ENCODE measurements at regions not wholly inside any gene's neighbourhood (a gene's known extent, or its start where the extent isn't known, plus 50 kb on each side); places are given as distances from the start of the nearest gene placed in this dataset.
A peak's percentile ranks its signal among the peaks of the same experiment; 100 is the strongest.

DNA sequence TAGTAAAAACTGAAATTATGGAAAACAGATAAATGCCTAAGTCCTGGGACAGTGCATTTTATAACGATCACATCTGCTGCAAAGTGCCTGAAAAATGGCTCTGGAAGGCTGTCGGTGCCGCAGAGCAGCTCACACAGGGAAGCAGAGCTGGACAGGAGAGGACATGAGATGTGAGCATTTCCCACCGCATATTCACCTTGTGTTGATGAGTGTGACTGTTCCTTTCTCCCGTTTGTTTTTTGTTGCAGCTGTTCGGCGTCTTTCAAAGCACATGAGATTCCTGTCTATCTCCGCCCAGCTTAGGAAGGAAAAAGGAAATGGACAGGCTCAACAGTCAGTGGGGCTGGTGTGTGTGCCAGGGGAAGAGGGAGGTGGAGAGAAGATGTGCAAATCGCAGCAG, 164.9 kb upstream of the SEMA6A start (continued):
- TF ChIP-seq, protein P1, sequence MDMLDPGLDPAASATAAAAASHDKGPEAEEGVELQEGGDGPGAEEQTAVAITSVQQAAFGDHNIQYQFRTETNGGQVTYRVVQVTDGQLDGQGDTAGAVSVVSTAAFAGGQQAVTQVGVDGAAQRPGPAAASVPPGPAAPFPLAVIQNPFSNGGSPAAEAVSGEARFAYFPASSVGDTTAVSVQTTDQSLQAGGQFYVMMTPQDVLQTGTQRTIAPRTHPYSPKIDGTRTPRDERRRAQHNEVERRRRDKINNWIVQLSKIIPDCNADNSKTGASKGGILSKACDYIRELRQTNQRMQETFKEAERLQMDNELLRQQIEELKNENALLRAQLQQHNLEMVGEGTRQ (CRISPR knock-in tag; IDR thresholded peaks at IDR 0.05), result no peak

DNA sequence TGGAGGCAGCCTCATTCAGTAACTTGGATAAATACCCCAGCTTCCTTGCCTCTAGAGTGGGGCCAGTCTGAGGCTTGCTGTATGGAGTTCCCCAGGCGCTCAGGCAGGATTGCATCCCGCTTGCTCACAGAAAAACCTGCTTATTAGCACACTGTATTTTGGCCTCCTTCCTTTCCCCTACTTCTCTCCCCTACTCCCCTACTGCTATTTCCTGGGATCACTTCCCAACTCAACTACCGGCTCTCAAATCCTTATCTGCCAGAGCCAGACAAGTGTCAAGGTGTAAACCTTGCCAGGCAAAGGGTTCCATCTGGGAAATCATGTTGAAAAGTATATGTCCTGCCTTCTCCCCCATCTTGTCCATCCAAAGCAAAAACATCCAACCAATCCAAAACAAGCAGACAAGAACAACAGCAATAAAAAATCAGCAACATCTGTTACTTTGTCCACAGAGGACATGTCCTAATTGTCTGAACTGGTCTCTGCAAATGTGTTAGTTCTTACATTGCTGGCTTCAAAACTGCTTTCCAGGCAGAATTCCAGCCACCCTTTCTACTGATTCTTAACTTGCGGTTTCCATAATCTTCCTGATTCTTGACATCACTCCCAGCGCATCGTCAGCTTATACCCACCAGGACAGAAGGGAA, 164.1 kb upstream of the SEMA6A start:
- no peak for ATAC-seq
- Mint-ChIP-seq H3K4me3 (no peak overlapping the region), H3K36me3 (peaks cover 6% of the 10 kb centered on the region), H3K27me3 (ENCODE audit: low read depth) (no peaks in the 10 kb centered on the region; the same call in 1 of the 2 replicates), H3K4me1 (peaks cover 46% of the 10 kb centered on the region), H3K27ac (no peak overlapping the region), H3K9me3 (peaks cover 8% of the 10 kb centered on the region)
- TF ChIP-seq ELF4 (CRISPR knock-in tag; IDR thresholded peaks at IDR 0.05; ENCODE audit: low read depth) (no peak), SMAD3 (CRISPR knock-in tag; IDR thresholded peaks at IDR 0.05; ENCODE audit: borderline replicate concordance) (no peak), ZNF263 (CRISPR knock-in tag; IDR thresholded peaks at IDR 0.05; ENCODE audit: low read depth) (no peak), NR1H2 (CRISPR knock-in tag; IDR thresholded peaks at IDR 0.05) (no peak), ZNF423 (CRISPR knock-in tag; IDR thresholded peaks at IDR 0.05) (no peak)
- TF ChIP-seq, protein P2, sequence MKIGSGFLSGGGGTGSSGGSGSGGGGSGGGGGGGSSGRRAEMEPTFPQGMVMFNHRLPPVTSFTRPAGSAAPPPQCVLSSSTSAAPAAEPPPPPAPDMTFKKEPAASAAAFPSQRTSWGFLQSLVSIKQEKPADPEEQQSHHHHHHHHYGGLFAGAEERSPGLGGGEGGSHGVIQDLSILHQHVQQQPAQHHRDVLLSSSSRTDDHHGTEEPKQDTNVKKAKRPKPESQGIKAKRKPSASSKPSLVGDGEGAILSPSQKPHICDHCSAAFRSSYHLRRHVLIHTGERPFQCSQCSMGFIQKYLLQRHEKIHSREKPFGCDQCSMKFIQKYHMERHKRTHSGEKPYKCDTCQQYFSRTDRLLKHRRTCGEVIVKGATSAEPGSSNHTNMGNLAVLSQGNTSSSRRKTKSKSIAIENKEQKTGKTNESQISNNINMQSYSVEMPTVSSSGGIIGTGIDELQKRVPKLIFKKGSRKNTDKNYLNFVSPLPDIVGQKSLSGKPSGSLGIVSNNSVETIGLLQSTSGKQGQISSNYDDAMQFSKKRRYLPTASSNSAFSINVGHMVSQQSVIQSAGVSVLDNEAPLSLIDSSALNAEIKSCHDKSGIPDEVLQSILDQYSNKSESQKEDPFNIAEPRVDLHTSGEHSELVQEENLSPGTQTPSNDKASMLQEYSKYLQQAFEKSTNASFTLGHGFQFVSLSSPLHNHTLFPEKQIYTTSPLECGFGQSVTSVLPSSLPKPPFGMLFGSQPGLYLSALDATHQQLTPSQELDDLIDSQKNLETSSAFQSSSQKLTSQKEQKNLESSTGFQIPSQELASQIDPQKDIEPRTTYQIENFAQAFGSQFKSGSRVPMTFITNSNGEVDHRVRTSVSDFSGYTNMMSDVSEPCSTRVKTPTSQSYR (CRISPR knock-in tag; IDR thresholded peaks at IDR 0.05), result no peak
- TF ChIP-seq, protein P3, sequence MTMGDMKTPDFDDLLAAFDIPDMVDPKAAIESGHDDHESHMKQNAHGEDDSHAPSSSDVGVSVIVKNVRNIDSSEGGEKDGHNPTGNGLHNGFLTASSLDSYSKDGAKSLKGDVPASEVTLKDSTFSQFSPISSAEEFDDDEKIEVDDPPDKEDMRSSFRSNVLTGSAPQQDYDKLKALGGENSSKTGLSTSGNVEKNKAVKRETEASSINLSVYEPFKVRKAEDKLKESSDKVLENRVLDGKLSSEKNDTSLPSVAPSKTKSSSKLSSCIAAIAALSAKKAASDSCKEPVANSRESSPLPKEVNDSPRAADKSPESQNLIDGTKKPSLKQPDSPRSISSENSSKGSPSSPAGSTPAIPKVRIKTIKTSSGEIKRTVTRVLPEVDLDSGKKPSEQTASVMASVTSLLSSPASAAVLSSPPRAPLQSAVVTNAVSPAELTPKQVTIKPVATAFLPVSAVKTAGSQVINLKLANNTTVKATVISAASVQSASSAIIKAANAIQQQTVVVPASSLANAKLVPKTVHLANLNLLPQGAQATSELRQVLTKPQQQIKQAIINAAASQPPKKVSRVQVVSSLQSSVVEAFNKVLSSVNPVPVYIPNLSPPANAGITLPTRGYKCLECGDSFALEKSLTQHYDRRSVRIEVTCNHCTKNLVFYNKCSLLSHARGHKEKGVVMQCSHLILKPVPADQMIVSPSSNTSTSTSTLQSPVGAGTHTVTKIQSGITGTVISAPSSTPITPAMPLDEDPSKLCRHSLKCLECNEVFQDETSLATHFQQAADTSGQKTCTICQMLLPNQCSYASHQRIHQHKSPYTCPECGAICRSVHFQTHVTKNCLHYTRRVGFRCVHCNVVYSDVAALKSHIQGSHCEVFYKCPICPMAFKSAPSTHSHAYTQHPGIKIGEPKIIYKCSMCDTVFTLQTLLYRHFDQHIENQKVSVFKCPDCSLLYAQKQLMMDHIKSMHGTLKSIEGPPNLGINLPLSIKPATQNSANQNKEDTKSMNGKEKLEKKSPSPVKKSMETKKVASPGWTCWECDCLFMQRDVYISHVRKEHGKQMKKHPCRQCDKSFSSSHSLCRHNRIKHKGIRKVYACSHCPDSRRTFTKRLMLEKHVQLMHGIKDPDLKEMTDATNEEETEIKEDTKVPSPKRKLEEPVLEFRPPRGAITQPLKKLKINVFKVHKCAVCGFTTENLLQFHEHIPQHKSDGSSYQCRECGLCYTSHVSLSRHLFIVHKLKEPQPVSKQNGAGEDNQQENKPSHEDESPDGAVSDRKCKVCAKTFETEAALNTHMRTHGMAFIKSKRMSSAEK (CRISPR knock-in tag; IDR thresholded peaks at IDR 0.05; ENCODE audit: borderline replicate concordance), result no peak
- ChIA-PET POLR2A (no interaction called here), CTCF (no interaction called here)
- DNase-seq (ENCODE audit: low spot score), result no peak

DNA sequence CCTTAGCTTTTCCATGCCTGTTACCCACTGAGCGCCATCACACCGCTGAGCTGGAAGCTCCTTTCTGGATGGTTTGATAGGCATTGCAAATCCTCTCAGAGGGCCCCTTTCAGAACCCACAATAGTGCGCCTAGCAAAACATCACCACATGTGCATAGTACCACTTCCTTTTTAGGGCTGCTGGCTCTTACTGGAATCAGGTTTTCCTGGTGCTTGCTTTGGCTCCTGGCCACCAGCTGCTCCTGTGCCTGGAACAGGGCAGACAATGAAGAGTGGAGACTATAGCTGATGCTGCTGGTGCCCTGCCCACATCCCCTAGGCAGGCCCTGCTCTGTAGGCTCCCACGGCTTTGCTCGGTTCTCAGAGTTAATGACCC, 163.6 kb upstream of the SEMA6A start:
- DNase-seq (ENCODE audit: low spot score) (no peak), ATAC-seq (peak; percentile 63)
- Mint-ChIP-seq H3K9me3 (peaks cover 4% of the 10 kb centered on the region; the same call in 1 of the 2 replicates), H3K4me1 (peaks cover 51% of the 10 kb centered on the region), H3K27me3 (ENCODE audit: low read depth) (no peaks in the 10 kb centered on the region; the same call in 1 of the 2 replicates), H3K27ac (no peak overlapping the region), H3K36me3 (peaks cover 3% of the 10 kb centered on the region; the same call in 1 of the 2 replicates), H3K4me3 (no peak overlapping the region)
- ChIA-PET CTCF (no interaction called here), POLR2A (no interaction called here)
- no peak for TF ChIP-seq TEAD1 (CRISPR knock-in tag; IDR thresholded peaks at IDR 0.05)
- TF ChIP-seq GTF2I (CRISPR knock-in tag; conservative IDR thresholded peaks at IDR 0.05), result no peak
- TF ChIP-seq, protein P4, sequence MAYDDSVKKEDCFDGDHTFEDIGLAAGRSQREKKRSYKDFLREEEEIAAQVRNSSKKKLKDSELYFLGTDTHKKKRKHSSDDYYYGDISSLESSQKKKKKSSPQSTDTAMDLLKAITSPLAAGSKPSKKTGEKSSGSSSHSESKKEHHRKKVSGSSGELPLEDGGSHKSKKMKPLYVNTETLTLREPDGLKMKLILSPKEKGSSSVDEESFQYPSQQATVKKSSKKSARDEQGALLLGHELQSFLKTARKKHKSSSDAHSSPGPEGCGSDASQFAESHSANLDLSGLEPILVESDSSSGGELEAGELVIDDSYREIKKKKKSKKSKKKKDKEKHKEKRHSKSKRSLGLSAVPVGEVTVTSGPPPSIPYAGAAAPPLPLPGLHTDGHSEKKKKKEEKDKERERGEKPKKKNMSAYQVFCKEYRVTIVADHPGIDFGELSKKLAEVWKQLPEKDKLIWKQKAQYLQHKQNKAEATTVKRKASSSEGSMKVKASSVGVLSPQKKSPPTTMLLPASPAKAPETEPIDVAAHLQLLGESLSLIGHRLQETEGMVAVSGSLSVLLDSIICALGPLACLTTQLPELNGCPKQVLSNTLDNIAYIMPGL (CRISPR knock-in tag; IDR thresholded peaks at IDR 0.05), result no peak
